Stimulated activated CD8-positive, alpha-beta memory T cell treated with anti-CD3 and anti-CD28 coated beads, Interleukin-7, amount 100 ng/mL, for 24 hours (primary cell): ENCODE measurements at regions not wholly inside any gene's neighbourhood (a gene's known extent, or its start where the extent isn't known, plus 50 kb on each side); places are given as distances from the start of the nearest gene placed in this dataset.

ENCODE experiments used
- DNase-seq: peaks from one replicate; pipeline ENCODE4 v3.0.0-alpha.2; 2020; ENCODE audit warnings: low read depth

- no peak for DNase-seq
Observed at GRCh38 chr11:8826139-8826786, 84.7 kb upstream of the AKIP1 start.

GRCh38 chr11:8826901-8827560, 84.0 kb upstream of the AKIP1 start:
- no peak for DNase-seq

DNA sequence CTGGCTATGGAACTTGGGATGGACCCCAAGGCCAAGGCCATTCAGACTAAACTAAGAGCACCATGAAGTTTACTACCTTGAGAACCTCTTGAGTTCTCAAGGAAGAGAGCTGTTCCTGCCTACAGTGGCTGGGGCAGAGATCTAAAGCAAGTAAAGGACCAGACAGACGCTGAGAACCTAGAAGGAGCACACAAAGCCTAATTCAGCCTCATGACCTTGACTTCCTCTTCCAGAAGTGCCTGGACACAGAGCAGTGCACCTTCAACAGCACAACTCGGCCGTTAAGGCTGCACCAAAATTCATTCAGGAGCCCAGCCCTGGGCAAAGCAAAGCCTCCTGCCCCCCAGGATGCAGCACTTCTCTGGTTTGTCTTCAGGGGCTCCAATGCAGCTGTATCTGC, 82.9 kb upstream of the AKIP1 start:
- no peak for DNase-seq

DNA sequence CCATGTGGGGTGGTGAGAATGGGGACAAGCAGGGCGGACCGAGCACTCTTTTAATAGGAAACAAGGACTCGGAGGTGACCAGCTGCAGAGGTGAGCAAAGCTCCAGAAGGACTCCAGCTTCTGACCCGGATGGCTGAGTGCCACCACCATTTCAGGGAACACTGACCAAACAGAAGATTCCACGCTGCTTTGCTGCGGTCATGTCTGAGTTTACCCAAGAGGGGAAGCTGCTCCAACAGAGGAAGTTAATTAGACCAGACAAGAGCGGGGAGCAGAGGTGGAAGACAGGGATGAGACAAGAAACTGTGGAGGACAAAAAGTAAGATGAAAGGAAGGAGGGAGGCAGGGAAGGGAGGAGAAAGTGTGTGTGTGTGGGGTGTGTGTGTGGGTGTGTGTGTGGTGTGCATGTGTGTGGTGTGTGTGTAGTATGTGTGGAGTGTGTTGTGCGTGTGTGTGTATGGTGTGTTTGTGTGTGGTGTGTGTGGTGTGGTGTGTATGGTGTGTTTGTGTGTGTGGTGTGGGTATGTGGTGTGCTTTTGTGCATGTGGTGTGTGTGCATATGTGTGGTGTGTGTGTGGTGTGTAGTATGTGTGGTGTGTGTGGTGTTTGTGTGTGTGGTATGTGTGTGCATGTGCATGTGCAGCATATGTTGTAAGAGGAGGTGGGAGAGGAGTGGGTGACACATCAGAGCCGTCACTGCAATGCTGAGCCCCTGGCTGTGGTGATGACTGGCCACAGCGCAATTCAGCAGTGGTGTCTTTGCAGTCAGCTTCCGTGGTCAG, 82.2 kb upstream of the AKIP1 start:
- DNase-seq = no peak

DNA sequence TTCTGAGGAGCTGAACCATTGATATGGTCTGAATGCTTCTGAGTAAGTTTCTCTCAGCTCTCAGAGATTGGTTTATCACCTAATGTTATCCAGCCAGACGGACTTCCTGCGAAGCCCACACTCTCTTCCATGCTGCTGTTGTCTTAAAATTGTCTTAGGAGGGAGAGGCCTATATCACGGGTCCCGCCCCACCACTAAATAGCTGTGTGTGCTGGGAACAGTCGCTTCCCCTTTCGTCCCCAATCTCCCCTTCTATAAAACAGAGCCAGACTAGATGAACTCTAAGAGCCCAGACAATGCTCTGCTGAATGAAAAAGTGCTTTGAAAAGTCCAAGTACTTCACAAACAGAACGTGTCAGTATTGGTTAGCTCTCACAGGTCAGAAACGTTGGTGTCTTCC, 81.4 kb upstream of the AKIP1 start:
- DNase-seq = no peak

GRCh38 chr11:8830641-8831040, 80.3 kb upstream of the AKIP1 start:
- no peak for DNase-seq

DNA sequence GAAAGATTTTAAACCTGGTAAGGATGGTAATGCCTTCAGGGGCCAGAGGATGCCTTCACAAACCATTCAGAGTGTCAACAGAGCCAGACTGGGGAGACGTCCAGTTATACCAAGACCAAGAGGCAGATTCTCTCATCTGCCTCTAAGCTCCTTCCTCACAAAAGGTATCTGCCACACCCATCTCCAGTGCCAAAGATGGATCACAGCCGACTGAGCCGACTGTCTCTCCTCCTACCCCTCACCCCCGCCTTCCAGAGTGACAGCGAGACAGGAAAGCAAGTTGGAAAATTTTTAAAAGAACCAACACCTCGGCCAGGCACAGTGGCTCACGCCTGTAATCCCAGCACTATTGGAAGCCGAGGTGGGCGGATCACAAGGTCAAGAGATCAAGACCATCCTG, 79.1 kb upstream of the AKIP1 start:
- DNase-seq = no peak

DNA sequence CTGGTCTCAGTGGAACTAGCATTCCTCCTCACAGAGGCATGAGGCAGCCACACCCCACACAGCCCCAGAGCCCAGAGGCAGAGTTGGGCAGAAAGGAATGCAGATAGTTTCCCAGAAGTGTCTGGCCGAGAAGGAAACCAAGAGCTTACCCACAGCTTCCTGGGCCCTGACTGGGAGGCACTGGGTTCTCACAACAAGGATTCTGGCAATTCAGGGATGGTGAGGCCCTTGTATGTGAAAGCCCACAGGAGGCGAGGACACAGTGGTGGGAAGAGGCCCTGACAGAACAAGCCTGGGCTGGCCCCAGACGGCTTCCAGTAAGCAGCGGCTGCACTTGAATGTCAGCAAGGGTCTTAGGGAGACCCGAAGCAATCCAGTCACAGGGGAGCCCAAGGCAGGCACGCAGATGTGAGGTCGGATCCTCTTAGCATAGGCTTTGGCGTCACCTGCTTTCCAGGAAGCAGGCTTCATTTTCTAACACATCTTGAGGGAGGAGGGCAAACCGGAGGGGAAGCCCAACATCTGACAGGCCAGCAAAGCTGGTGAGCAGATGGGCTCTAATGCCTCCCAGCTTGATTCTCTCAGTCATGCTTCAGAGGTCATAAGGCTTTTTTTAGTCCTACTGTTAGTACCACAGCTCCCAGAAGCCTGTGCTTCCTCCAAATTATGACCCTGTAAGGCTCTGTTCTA, 78.3 kb upstream of the AKIP1 start:
- DNase-seq = no peak

DNA sequence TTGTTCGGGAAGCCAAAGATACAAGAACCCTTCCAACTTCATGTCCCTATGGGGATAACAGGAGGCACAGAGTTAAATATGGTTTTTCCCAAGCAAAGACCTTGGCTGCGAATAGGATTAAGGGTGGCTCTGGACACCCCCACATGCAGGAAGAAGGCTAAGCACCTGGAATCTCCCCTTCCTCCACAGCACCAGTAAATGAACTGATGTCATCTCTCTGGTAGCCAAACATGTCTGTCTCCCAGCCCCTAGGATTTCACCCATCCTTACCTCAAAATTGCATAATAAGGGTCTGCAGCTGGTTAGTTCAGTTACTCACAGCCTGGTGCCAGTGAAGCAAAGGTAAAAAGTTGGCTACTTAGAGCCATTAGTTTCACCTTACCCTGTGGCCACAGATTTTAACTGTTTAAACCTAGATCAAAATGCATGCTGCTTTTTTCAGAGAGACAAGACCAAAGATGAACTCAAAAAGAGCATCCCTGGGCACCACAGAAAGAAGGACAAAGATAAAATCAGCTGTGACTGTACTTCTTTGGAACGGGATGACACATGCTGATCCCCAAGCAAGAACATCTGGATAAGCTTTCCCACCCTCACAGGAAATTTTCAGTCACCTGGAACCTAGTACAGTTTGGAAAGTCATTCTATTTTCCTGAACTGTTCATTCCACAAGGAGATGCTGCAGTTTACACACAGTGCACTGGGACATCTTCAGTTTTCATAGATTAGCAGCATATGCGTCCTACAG, 77.2 kb upstream of the AKIP1 start:
- DNase-seq = no peak

- DNase-seq = no peak
Observed at GRCh38 chr11:8834379-8834778, 76.6 kb upstream of the AKIP1 start.

DNA sequence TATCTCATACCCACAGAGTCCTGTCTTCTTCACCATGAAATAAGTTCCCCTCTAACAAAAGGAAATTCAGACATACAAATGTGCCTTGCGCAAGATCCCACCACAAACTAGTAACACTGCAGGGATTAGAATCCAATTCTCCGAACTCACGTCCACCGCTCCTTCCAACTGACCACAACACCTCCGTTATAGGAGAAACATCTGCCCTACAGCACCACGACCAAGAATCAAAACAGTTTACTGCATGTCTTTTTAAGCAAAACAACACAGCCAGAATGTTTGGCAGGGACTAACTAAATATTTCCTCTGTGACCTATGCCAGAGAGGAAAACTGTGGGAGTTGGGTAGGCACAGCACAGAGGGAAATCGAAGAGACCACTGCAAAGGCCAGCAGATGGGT, 72.7 kb upstream of the AKIP1 start:
- DNase-seq = no peak

- no peak for DNase-seq
Observed at GRCh38 chr11:8839306-8839956, 71.6 kb upstream of the AKIP1 start.

DNA sequence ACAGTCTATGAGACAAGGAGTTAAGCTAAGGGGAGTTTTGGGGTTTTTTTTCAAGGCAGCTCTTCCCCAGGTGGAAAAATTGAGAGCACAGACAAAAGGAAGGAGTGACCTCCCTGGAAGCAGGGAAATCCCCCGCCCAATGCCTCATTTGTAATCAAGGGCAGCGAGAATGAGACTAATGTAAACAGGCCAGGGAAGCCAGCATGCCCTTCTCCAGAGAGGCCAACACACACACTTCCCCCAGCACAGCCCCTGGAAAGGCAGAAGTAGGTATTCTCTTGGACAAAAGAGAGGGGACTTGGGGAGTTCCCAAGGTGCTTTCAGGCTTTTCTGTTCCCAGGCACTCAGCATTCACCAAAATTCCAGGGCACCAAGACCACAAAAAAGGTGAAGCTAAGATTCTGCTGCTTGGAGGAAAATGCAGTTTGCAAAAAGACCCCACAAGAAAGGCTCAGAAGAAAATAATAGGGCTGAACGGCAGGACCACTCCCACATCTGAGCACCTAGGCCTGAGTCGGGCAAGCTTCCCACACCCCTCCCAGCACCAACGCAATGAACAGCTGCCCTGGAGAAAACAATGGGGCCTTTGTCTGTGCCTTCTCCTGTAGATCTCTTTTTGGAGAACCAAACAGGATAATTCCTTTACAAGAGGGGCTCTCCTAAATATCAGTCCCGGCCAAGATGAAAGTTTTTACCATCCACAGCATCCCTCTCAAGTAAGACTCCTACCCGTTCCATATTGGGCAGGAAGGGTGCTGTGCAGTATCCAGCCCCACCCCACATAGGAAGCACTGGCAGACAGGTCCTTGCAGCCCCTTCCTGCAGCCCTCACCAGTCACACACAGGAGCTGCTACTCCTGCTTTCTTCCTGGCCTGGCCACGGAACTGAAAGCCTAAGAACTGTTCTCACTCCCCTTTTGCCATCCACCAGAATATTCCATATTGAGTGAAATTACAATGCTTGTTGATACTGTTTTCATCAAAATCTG, 70.7 kb upstream of the AKIP1 start:
- no peak for DNase-seq

- no peak for DNase-seq
Observed at GRCh38 chr11:8841899-8842298, 69.1 kb upstream of the AKIP1 start.

DNA sequence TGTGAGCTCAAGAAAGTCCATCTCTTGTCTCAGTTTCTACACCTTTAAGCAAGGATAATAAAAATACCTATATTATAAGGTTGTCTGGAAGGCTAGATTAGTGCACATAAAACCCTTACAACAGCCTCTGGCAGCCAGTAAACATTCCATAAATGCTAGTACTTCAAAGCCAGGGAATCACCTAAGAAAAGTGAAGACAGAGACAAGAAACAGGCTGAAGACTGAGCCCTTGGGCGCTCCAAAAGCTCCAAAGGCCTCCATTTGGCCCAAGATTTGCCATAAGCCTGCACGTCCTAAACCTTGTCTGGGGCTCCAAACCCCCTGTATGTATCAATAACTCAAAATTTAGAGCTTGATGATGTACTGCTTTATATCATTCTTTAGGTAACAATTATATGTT, 52.2 kb upstream of the AKIP1 start:
- no peak for DNase-seq
